GM18502 (cell line): ENCODE measurements at regions not wholly inside any gene's neighbourhood (a gene's known extent, or its start where the extent isn't known, plus 50 kb on each side); places are given as distances from the start of the nearest gene placed in this dataset.
"Not testable (repeated sequence)": the region's sequence is repeated elsewhere in the genome, so short reads cannot be mapped to it uniquely, and the experiment has no call there.

Experiments
- ATAC-seq: cut with Tn5 transposase; IDR thresholded peaks from one replicate; pipeline ENCODE4 v1.9.1; 2021; ENCODE audit warnings: mild to moderate bottlenecking; ENCODE audit not compliant: unreplicated experiment, poor library complexity

DNA sequence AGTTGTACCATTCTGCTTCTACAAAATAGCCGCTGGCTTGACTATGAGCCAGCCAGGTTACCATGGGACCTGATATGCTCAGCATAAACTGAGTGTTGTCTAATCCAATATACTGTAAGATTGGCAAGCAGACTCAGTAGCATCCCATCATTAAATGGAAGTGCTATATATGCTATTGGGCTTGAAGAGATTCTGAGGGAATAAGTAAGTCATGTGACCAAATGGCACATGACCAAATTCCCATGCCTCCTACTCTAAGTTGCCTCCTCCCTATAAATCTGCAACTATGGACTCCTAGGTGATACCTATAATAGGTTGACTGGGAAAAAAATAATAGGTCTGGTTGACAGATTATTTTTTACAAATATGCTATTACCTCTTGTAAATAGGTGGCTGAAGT is 698.6 kb downstream of the BRINP3 start:
- ATAC-seq: no peak

DNA sequence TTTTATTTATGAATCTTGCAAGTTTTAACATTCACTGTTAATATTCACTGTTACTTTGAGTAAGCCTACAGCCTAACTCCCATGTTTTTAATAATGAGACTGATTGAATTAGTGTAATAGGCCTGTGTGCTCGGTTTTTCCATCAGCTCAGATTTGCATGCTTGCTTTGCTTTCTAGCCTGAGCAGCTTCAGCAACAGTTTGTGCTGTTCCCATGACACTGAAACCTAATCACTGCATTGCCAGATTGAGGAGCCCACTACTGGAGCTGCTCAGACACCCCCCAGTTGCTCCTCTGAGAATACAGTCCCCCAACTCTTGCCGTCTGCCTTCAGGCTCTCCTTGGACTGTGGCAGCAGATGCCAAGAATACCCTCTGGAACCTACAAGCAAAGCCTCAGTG is 695.4 kb downstream of the BRINP3 start:
- no peak for ATAC-seq

DNA sequence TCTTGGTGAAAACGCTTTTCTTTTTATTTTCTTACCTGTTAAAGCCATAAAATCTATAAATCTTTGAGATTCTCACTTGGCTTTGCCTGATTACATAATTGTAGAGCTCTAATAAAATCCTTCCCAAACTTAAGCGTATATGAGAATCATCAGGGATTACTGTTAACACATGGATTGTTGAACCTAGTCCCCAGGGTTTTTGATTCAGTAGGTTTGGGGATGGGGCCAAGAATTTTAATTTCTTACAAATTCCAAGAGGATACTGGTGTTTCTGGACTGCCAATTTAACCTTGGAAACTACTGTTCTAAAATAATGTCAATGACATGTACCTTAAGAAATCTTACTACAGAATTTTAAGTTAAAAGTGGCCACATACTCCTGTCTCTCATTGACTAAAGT is 694.2 kb downstream of the BRINP3 start:
- ATAC-seq: no peak

GRCh38 chr1:189786761-189787160 is 690.9 kb downstream of the BRINP3 start:
- ATAC-seq: no peak

DNA sequence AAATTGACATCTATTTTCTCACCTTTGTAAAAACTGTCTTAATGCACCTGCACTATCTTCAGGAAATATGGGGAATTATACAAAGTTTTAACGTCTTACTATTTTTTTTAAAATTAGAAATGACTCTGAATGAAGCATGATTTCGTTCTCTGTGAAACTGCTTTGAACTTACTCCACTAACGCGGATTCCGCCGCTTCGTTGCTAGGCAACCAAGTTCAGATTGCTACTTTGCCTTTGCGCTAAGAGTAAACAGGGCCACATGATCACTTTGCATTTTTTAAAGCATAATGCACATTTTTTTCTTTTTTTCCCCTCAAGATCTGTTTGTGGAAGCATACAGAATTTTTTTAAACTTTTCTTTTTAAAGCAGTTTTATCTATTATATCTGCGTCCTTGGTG is 690.5 kb downstream of the BRINP3 start:
- ATAC-seq: no peak

DNA sequence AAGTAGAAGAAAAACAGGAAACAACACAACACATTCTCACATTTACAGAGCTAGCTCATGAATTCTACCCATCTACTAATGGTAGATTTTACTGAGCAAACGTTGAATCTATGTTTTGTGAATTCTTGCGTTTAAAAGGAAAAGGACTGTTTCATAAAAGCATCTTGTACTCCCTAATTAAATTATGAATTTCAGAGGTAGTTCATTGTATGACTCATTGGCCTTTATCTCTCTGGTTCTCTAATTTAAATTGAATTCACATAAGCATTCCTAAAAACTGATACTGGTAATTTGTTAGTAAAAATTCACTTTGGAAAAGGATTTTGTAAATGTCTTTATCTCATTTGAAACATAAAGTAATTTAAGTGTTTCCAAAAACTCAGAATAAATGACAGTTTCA is 687.3 kb downstream of the BRINP3 start:
- no peak for ATAC-seq

DNA sequence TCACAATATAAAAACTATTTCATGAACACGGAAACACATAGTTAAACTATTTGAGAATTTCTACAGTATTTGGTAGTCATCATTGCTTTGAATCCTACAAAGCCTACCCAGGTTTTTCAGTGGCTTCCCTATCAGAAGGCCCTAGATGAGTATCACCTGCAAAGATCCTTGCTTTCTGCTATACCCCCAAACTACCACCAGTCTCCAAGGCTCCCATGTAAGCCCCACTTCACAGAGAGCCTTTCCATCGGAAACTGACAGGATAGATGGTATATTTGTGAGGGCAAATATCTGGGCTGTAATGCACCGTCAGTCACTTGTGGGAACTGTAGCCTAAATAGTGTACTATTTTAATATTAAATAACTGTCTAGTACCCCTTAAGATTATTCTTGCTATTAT is 674.3 kb downstream of the BRINP3 start:
- ATAC-seq: no peak

- no peak for ATAC-seq
These were observed 673.3 kb downstream of the BRINP3 start for GRCh38 chr1:189804352-189804751.

- ATAC-seq: no peak
These were observed 671.9 kb downstream of the BRINP3 start for GRCh38 chr1:189805735-189806134.

DNA sequence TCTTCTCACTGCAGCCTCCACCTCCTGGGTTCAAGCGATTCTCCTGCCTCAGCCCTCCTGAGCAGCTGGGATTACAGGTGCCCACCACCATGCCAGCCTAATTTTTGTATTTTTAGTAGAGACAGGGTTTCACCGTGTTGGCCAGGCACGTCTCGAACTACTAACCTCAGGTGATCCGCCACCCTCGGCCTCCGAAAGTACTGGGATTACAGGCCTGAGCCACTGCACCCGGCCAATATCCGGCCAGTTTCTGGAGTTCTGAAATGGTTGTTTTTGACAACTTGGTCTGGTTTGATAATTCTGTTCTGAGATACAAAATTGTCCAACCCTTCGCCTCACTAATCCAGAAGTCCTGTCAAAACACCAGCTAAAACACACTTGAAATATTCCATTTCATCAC is 667.0 kb downstream of the BRINP3 start:
- ATAC-seq: not testable (repeated sequence)

GRCh38 chr1:189811960-189812359 is 665.7 kb downstream of the BRINP3 start:
- no peak for ATAC-seq

- no peak for ATAC-seq
These were observed 661.1 kb downstream of the BRINP3 start for GRCh38 chr1:189816558-189816957.

- no peak for ATAC-seq
These were observed 657.9 kb downstream of the BRINP3 start for GRCh38 chr1:189819751-189820150.

GRCh38 chr1:189821833-189822232 is 655.8 kb downstream of the BRINP3 start:
- no peak for ATAC-seq

- no peak for ATAC-seq
These were observed 642.9 kb downstream of the BRINP3 start for GRCh38 chr1:189834813-189835212.

DNA sequence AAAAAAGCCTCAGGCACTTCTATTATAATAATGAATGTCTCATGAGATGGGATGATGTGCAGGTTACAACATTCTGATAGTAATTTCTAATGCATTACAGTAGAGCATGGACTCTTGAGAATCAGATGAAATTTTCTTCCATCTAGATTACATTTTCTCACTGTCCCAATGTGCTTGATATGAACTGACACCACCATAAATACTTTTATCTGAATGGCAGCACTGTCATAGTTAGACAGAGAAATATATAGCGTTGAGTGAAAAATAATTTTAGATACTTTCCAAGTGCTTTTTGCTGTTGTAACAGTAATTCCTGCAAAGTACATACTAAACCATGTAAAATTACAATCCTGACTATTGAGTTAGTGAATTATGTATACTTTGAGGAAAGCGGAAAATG is 630.1 kb downstream of the BRINP3 start:
- ATAC-seq: no peak

DNA sequence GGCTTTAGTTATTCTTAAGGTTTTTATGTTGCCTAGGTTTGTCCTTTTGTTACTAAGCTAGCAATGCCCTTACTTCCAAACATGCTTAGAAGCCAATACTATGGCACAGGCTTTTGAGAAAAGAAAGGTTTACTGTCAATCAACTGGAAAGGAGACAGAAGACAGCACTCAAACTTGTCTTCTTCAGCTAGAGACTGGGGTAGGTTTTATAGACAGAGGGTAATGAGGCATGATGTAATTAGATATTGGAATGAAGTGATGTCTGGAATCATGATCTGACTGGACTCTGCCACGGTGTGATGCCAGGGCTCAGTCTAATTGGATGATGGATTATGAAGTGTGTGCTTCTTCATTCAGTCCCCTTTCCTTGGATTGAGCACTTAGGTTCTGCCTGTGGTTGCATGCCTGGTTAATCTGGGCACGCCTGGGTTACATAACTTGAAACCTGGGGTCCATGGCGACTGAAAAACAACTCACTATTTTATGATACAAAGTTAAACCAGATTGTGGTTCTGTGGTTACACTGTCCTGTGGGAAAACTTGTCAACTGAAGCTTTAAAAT is 625.8 kb downstream of the BRINP3 start:
- no peak for ATAC-seq

GRCh38 chr1:189859385-189859977 is 618.2 kb downstream of the BRINP3 start:
- peak; percentile 93 for ATAC-seq

GRCh38 chr1:189866606-189867005 is 611.1 kb downstream of the BRINP3 start:
- no peak for ATAC-seq

- no peak for ATAC-seq
These were observed 609.6 kb downstream of the BRINP3 start for GRCh38 chr1:189868021-189868420.

DNA sequence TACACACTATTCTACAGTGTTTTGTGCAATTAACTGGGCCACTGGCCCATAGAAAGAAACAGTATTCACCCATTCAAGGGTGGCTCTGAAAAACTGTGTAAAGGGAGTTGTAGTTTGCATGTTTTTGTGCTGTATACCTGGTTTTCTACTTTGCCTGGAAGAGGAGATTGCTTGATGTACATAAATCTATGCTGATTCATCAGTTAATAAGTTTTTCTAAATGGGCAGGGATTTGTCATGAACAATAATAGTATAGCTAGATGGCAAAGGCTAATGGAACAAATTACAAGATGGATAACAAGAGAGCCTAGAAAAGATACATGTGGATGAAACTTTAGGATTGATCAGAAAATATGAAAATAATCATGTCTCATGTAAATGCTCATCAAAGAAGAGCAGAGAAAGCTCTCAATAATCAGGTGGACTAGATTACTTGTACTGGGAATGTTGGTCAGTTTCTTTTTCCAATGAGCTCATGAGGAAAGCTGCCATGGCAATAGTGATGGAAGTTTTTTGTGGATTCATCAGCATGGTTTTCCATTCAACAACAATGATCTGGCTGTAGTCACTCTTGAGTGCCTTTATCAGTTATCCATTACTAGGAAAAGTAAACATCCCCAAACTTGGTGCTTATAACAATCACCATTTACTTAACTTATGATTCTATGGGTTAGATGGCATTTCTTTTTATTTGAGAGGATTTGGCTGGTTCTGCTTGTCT is 602.8 kb downstream of the BRINP3 start:
- no peak for ATAC-seq

DNA sequence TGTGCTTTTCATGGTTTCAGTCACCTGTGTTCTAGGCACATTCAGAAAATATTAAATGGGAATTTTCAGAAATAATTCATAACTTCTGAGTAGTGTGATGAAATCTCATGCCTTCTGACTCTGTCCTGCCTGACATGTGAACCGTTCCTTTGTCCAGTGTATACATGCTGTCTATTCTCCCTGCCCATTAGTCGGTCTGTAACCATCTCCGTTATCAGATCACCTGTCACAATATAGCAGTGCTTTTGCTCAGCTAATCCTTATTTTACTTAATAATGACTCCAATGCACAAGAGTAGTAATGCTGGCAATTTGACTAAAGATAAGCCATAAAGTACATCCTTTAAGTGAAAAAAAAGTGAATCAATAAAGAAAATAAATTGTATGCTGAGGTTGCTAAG is 597.5 kb downstream of the BRINP3 start:
- no peak for ATAC-seq
